RPMI7951 (cell line): ENCODE measurements at regions not wholly inside any gene's neighbourhood (a gene's known extent, or its start where the extent isn't known, plus 50 kb on each side); places are given as distances from the start of the nearest gene placed in this dataset.
"Not testable (repeated sequence)": the region's sequence is repeated elsewhere in the genome, so short reads cannot be mapped to it uniquely, and the experiment has no call there.

ENCODE experiments used
- DNase-seq: peaks from one replicate; pipeline ENCODE4 v3.0.0-alpha.2; 2012; ENCODE audit warnings: low read depth

GRCh38 chr3:67064105-67064504 is 66.0 kb downstream of the KBTBD8 start:
- DNase-seq = peak; percentile 67

GRCh38 chr3:67067251-67067650 is 69.1 kb downstream of the KBTBD8 start:
- no peak for DNase-seq

- DNase-seq = not testable (repeated sequence)
Measured at GRCh38 chr3:67072640-67073039, 74.5 kb downstream of the KBTBD8 start.

- no peak for DNase-seq
Measured at GRCh38 chr3:67073812-67074211, 75.7 kb downstream of the KBTBD8 start.

GRCh38 chr3:67075295-67075694 is 77.2 kb downstream of the KBTBD8 start:
- no peak for DNase-seq

GRCh38 chr3:67076607-67077006 is 78.5 kb downstream of the KBTBD8 start:
- peak; percentile 29 for DNase-seq

- no peak for DNase-seq
Measured at GRCh38 chr3:67077656-67078055, 79.5 kb downstream of the KBTBD8 start.

GRCh38 chr3:67082533-67083024 is 84.5 kb downstream of the KBTBD8 start:
- no peak for DNase-seq

GRCh38 chr3:67083277-67083676 is 85.2 kb downstream of the KBTBD8 start:
- peak; percentile 46 for DNase-seq

- no peak for DNase-seq
Measured at GRCh38 chr3:67087788-67088187, 89.7 kb downstream of the KBTBD8 start.

GRCh38 chr3:67090474-67090873 is 92.4 kb downstream of the KBTBD8 start:
- peak; percentile 73 for DNase-seq

GRCh38 chr3:67093305-67093704 is 95.2 kb downstream of the KBTBD8 start:
- no peak for DNase-seq

- DNase-seq = no peak
Measured at GRCh38 chr3:67094167-67094566, 96.1 kb downstream of the KBTBD8 start.

GRCh38 chr3:67094774-67095173 is 96.7 kb downstream of the KBTBD8 start:
- DNase-seq = peak; percentile 16

GRCh38 chr3:67104388-67104787 is 106.3 kb downstream of the KBTBD8 start:
- DNase-seq = no peak

GRCh38 chr3:67106874-67107273 is 108.8 kb downstream of the KBTBD8 start:
- no peak for DNase-seq

GRCh38 chr3:67109651-67110204 is 111.6 kb downstream of the KBTBD8 start:
- peak; percentile 54 for DNase-seq

- DNase-seq = peak; percentile 81
Measured at GRCh38 chr3:67113802-67114407, 115.8 kb downstream of the KBTBD8 start.

- no peak for DNase-seq
Measured at GRCh38 chr3:67118122-67118521, 120.0 kb downstream of the KBTBD8 start.

- DNase-seq = no peak
Measured at GRCh38 chr3:67118635-67119034, 120.5 kb downstream of the KBTBD8 start.

GRCh38 chr3:67123914-67124313 is 125.8 kb downstream of the KBTBD8 start:
- no peak for DNase-seq

GRCh38 chr3:67127254-67127653 is 129.1 kb downstream of the KBTBD8 start:
- no peak for DNase-seq

- no peak for DNase-seq
Measured at GRCh38 chr3:67142432-67142831, 144.3 kb downstream of the KBTBD8 start.

GRCh38 chr3:67145738-67146137 is 147.6 kb downstream of the KBTBD8 start:
- DNase-seq = no peak
